ENCODE measurements at regions not wholly inside any gene's neighbourhood (a gene's known extent, or its start where the extent isn't known, plus 50 kb on each side); places are given as distances from the start of the nearest gene placed in this dataset.
A peak's percentile ranks its signal among the peaks of the same experiment; 100 is the strongest.

DNA sequence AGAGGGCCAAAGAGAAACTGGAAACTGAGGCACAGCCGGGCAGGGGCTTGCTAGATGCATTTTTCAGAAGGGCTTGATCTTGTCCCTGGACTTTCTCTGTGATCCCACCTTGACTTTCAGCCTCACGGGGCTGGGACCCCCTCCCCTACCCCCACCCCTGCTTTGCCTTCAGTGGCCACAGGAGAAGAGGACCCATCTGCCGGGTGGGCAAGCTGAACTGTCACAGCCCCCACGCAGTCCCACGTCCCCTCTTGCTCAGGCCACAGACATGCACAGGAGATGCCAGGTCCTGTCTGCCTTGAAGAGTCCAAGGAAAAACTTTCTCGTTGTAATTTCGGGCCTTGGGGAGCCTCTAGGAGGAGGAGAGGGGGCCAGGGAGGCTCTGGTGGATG is 158.9 kb downstream of the KIF26A start:
- intact Hi-C loops (cut with DNase I; ENCODE audit: low total_unique reads): no loop called here
- no peak overlapping the region for H3K27ac ChIP-seq
- no peaks in the 10 kb centered on the region for H3K36me3 ChIP-seq
- TF ChIP-seq, protein P1, sequence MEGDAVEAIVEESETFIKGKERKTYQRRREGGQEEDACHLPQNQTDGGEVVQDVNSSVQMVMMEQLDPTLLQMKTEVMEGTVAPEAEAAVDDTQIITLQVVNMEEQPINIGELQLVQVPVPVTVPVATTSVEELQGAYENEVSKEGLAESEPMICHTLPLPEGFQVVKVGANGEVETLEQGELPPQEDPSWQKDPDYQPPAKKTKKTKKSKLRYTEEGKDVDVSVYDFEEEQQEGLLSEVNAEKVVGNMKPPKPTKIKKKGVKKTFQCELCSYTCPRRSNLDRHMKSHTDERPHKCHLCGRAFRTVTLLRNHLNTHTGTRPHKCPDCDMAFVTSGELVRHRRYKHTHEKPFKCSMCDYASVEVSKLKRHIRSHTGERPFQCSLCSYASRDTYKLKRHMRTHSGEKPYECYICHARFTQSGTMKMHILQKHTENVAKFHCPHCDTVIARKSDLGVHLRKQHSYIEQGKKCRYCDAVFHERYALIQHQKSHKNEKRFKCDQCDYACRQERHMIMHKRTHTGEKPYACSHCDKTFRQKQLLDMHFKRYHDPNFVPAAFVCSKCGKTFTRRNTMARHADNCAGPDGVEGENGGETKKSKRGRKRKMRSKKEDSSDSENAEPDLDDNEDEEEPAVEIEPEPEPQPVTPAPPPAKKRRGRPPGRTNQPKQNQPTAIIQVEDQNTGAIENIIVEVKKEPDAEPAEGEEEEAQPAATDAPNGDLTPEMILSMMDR (IDR thresholded peaks at IDR 0.05): no peak
- H3K27me3 ChIP-seq: peaks cover 0 to 54% of the 10 kb centered on the region in 2 donors
- H3K9me3 ChIP-seq: no peaks in the 10 kb centered on the region
- no peak overlapping the region for H3K4me3 ChIP-seq
- H3K4me1 ChIP-seq: no peaks in the 10 kb centered on the region
- DNase-seq: no peak

DNA sequence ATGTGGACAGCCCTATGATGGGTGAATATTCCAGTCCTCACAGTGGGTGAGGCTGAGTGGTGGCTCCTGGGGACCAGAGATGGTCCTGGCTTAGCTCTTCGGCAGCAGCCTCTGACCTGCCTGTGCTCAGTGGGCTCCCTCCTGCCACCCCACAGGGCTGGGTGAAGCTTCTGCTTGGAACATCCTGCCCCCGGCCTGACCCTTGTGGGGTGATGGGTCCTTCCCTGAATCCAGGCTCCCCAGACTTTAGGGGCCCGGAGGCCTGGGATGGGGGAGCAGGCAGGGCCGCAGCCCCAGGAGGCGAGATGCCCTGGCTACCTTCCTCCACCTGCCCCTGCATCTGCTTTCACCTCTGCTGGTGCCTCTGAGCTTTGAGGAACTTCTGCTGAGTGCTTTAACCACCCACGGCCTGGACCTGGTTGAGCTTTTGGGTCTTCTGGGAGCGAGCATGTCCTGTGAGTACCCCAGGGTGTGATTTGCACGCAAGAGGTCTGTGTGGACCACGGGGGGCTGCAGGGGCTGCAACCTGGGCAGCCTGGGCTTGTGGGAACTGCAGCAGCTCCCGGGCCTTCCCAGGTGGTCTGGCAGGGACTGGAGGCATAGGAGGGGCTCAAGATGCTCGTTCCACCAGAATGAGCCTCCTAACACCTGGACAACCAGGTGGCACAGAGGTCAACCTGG is 159.5 kb downstream of the KIF26A start:
- H3K4me1 ChIP-seq: no peaks in the 10 kb centered on the region
- TF ChIP-seq, protein P1 (IDR thresholded peaks at IDR 0.05): no peak
- peak in 1 of 2 donors; percentile 51 for DNase-seq
- H3K9me3 ChIP-seq: no peaks in the 10 kb centered on the region
- no peak overlapping the region for H3K4me3 ChIP-seq
- no peak overlapping the region for H3K27ac ChIP-seq
- H3K36me3 ChIP-seq: no peaks in the 10 kb centered on the region
- H3K27me3 ChIP-seq: peaks cover 0 to 51% of the 10 kb centered on the region in 2 donors
- intact Hi-C loops (cut with DNase I; ENCODE audit: low total_unique reads): no loop called here

DNA sequence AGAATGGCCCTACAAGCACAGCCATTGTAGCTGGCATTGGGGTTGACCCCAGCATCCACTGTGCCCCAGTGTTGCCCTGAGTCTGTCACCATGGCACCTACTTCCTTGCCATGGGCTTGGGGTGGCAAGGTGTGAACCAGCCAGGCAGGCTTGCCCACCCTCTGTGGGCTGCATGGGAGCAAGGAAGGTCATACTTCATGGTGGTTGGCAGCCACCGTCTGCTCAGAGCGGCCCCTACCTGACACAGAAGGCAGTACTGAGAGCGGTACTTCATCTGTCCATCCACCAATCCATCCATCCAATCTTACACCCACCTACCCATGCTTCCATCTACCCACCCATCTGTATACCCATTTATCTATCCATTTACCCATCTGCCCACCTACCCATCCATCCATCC is 160.1 kb downstream of the KIF26A start:
- H3K27ac ChIP-seq: no peak overlapping the region
- no peaks in the 10 kb centered on the region for H3K9me3 ChIP-seq
- H3K36me3 ChIP-seq: no peaks in the 10 kb centered on the region
- H3K4me1 ChIP-seq: no peaks in the 10 kb centered on the region
- H3K27me3 ChIP-seq: peaks cover 0 to 46% of the 10 kb centered on the region in 2 donors
- intact Hi-C loops (cut with DNase I; ENCODE audit: low total_unique reads): no loop called here
- no peak overlapping the region for H3K4me3 ChIP-seq
- no peak for DNase-seq
- TF ChIP-seq, protein P1 (IDR thresholded peaks at IDR 0.05): no peak

DNA sequence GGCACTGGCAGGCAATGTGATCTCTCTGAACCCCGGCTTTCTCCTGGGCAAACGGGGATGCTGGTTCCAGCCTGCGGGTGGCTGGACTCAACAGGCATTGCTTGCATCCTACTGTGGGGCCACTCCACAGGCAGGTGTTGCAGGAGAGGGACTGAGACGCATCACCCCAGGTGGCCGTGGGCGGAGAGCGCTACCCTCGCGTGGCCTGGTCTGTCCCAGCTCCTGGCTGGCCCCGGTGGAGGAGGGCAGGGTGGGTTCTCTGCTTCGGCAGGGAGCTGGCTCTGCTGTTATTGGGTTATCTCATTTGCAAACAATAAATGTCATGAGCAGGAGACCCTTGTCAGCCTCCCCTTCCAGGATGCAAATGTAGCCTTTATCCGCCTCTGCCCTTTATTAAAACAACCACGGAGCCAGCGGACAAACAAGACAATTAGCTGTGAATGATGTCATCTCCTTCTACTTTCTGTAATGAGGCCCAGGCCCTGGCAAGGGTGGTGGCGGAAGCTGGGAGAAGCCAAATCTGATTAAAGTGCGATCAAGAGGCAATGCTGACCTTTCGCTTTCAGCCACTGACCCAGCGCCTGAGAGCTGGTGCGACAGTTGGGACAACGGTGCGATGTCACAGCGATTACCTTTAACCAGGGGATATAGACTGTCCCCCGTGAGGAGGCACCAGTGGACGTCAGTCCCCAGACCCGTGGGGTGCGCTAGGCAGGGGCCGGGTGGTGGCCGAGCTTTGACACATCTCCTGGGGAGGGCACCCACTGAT is 161.8 kb downstream of the KIF26A start:
- peaks cover 0 to 45% of the 10 kb centered on the region in 2 donors for H3K27me3 ChIP-seq
- peak in 1 of 2 donors; percentile 31 for DNase-seq
- no peaks in the 10 kb centered on the region for H3K4me1 ChIP-seq
- intact Hi-C loops (cut with DNase I; ENCODE audit: low total_unique reads): no loop called here
- H3K9me3 ChIP-seq: no peaks in the 10 kb centered on the region
- TF ChIP-seq, protein P1 (IDR thresholded peaks at IDR 0.05): no peak
- H3K36me3 ChIP-seq: no peaks in the 10 kb centered on the region
- no peak overlapping the region for H3K27ac ChIP-seq
- no peak overlapping the region for H3K4me3 ChIP-seq

DNA sequence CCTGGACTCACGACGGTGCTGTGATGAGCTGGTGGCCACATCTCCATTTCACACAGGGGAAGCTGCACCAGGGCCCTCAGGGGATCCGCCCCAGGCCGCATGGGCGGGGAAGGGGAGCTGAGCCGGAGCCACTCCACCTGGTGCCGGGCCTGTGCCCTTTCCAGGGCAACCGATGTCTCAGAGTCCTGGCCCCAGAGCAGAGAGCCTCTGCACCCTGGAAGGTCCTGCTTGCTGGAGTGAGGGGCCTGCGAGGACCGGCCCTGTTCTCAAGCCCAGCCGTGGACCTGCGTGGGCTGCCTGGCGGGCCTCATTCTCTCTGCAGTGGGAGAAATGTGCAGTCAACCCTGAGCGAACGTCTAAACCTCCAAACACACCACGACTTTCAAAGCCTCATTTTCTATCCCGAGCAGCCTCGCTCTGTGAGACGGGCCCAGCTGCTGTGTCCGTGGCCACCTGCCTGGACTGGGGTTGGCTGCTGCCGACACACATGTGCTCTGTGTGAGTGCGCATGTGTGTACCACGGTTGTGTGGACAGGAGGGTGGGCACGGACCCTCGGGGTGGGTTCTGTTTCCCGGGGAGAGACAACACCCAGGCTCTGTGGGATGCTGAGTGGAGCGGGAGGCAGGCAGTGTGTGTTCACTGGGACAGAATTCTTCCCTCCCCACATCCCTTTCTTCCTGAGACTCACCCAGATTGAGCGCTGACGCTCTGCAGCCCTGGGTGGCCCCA is 163.5 kb downstream of the KIF26A start:
- Histone ChIP-seq H3K27me3 (peaks cover 0 to 46% of the 10 kb centered on the region in 2 donors), H3K4me1 (no peaks in the 10 kb centered on the region), H3K9me3 (no peaks in the 10 kb centered on the region), H3K4me3 (no peak overlapping the region), H3K27ac (no peak overlapping the region), H3K36me3 (no peaks in the 10 kb centered on the region)
- TF ChIP-seq, protein P1 (IDR thresholded peaks at IDR 0.05): no peak
- no peak for DNase-seq
- intact Hi-C loops (cut with DNase I; ENCODE audit: low total_unique reads): no loop called here

Data from tibial artery (tissue), 4 donors.